Ovary (tissue), 7 donors: ENCODE measurements at regions not wholly inside any gene's neighbourhood (a gene's known extent, or its start where the extent isn't known, plus 50 kb on each side); places are given as distances from the start of the nearest gene placed in this dataset.

Experiments
- DNase-seq, 5 donors: peaks; one replicate each; pipeline ENCODE4 v3.0.0-alpha.2; 2019 to 2020
- H3K27ac ChIP-seq, 2 donors: fragments of 200-600 bp; one replicate each; pipeline versions ENCODE4 v1.5.1 to v1.8.0; 2019 to 2022
- H3K27me3 ChIP-seq: fragments of 200-600 bp; one replicate; pipeline ENCODE4 v1.8.0; 2022
- H3K36me3 ChIP-seq: fragments of 200-600 bp; sonication (generic); one replicate; pipeline ENCODE4 v1.5.1; 2019
- H3K4me1 ChIP-seq: one replicate; pipeline ENCODE4 v1.8.1; 2013; ENCODE audit warnings: mild to moderate bottlenecking, moderate library complexity; ENCODE audit not compliant: insufficient read depth
- H3K4me3 ChIP-seq: fragments of 200-600 bp; sonication (generic); one replicate; pipeline ENCODE4 v1.5.1; 2017
- H3K9me3 ChIP-seq, 2 donors: fragments of 200-600 bp in 1 of 2; sonication (generic) in 1 of 2; one replicate each; pipeline versions ENCODE4 v1.5.1 to v1.8.1; 2013 to 2019; ENCODE audit warnings: mild to moderate bottlenecking in 1 of 2, moderate library complexity in 1 of 2
- CTCF ChIP-seq, 3 donors: fragments of 450-650 bp in 2 of 3; fragments of 200-600 bp in 1 of 3; IDR thresholded peaks; one replicate each; pipeline versions ENCODE4 v1.5.1 to v1.8.0; 2016 to 2022; ENCODE audit warnings: antibody characterized with exemption in 3 of 3, mild to moderate bottlenecking in 1 of 3
- EP300 ChIP-seq: sonication (generic); formaldehyde crosslinking; IDR thresholded peaks from one replicate; pipeline ENCODE4 v1.6.1; 2017; ENCODE audit warnings: antibody characterized with exemption
- POLR2A ChIP-seq: fragments of 450-650 bp; IDR thresholded peaks from one replicate; pipeline ENCODE4 v1.6.1; 2017; ENCODE audit warnings: antibody characterized with exemption, mild to moderate bottlenecking, moderate library complexity
- WGBS, 3 donors: extraction: QIAGEN DNeasy Blood & Tissue Kit in 1 of 3; methylation state at CpG; one replicate each; pipeline versions ENCODE4 v1.1.5 to v1.1.7; 2013 to 2017; 5-methylcytosine and 5-hydroxymethylcytosine counted together
- intact Hi-C, 4 donors: fragments of 100-400 bp; cut with DNase I; formaldehyde crosslinking; loops; one replicate each; pipeline versions ENCODE4 v1.11.0 to v1.15.1; 2022 to 2023
- donor health status: DM: no; HTN: no; CAD: no; lungs with moderate emphysema.
- donor health status: DM: no; HTN: no; CAD: no.
- donor health status: Bipolar disorder and iron deficiency.
- donor health status: DM: no; HTN: no; CAD: no.
- donor health status: DM: yes; HTN: yes; CAD: no.

GRCh38 chr16:62639890-62640289, 603.7 kb upstream of the CDH8 start:
- no peak for DNase-seq
- TF ChIP-seq CTCF (IDR thresholded peaks at IDR 0.05) (no peak), POLR2A (no peak), EP300 (no peak)

GRCh38 chr16:62638964-62639870, 603.0 kb upstream of the CDH8 start:
- no peaks in the 10 kb centered on the region for H3K4me1 ChIP-seq
- H3K27ac ChIP-seq: no peak overlapping the region
- no peak overlapping the region for H3K4me3 ChIP-seq
- no peaks in the 10 kb centered on the region for H3K9me3 ChIP-seq
- DNase-seq: no peak
- no peak for TF ChIP-seq EP300
- TF ChIP-seq POLR2A: no peak
- TF ChIP-seq CTCF (IDR thresholded peaks at IDR 0.05): no peak
- H3K36me3 ChIP-seq: no peaks in the 10 kb centered on the region
- intact Hi-C loops: no loop called here
- H3K27me3 ChIP-seq: no peaks in the 10 kb centered on the region
- 53 to 63% (median 62%) methylated on average over 5 of the region's 5 CpGs for WGBS, 3 donors

More at GRCh38 chr16:62639890-62640289, 603.7 kb upstream of the CDH8 start:
- H3K27ac ChIP-seq: no peak overlapping the region
- H3K9me3 ChIP-seq: no peaks in the 10 kb centered on the region
- H3K27me3 ChIP-seq: no peaks in the 10 kb centered on the region
- no peaks in the 10 kb centered on the region for H3K4me1 ChIP-seq
- intact Hi-C loops: no loop called here
- H3K4me3 ChIP-seq: no peak overlapping the region
- no peaks in the 10 kb centered on the region for H3K36me3 ChIP-seq

GRCh38 chr16:62638324-62638911, 602.2 kb upstream of the CDH8 start:
- DNase-seq: no peak
- intact Hi-C loops: no loop called here
- no peaks in the 10 kb centered on the region for H3K9me3 ChIP-seq
- H3K27me3 ChIP-seq: no peaks in the 10 kb centered on the region
- no peak for TF ChIP-seq CTCF (IDR thresholded peaks at IDR 0.05)
- TF ChIP-seq POLR2A: no peak
- no peak for TF ChIP-seq EP300
- 55 to 63% (median 61%) methylated on average over 4 of the region's 4 CpGs for WGBS, 3 donors
- no peaks in the 10 kb centered on the region for H3K36me3 ChIP-seq
- no peak overlapping the region for H3K27ac ChIP-seq
- no peak overlapping the region for H3K4me3 ChIP-seq
- no peaks in the 10 kb centered on the region for H3K4me1 ChIP-seq

- intact Hi-C loops: no loop called here
- Histone ChIP-seq H3K36me3 (no peaks in the 10 kb centered on the region), H3K4me3 (no peak overlapping the region), H3K27me3 (no peaks in the 10 kb centered on the region), H3K27ac (no peak overlapping the region), H3K9me3 (no peaks in the 10 kb centered on the region), H3K4me1 (no peaks in the 10 kb centered on the region)
- WGBS, 3 donors: 2 to 3% (median 3%) methylated on average over 2 of the region's 2 CpGs
- no peak for TF ChIP-seq CTCF (IDR thresholded peaks at IDR 0.05)
- TF ChIP-seq EP300: no peak
- DNase-seq: no peak
Measured at GRCh38 chr16:62625326-62625725, 589.1 kb upstream of the CDH8 start.
